ENCODE measurements at regions not wholly inside any gene's neighbourhood (a gene's known extent, or its start where the extent isn't known, plus 50 kb on each side); places are given as distances from the start of the nearest gene placed in this dataset.

DNA sequence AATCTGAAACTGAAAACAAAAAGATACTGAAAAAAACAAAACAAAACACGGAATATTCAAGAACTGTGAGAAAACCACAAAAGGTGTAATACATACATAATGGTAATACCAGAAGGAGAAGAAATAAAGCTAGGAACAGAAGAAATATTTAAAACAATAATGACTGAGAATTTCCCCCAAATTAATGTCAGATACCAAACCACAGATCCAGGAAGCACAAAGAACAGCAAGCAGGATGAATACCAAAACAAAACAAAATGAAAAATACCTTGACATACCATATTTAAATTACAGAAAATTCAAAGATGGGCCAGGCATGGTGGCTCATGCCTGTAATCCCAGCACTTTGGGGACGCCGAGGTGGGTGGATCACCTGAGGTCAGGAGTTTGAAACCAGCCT lies 57.7 kb upstream of the PARD3 start:
- TF ChIP-seq EZH2 (IDR thresholded peaks at IDR 0.05; ENCODE audit: borderline replicate concordance, insufficient read depth, low read depth, low read length, poor library complexity, severe bottlenecking): no peak
- TF ChIP-seq, protein P1, sequence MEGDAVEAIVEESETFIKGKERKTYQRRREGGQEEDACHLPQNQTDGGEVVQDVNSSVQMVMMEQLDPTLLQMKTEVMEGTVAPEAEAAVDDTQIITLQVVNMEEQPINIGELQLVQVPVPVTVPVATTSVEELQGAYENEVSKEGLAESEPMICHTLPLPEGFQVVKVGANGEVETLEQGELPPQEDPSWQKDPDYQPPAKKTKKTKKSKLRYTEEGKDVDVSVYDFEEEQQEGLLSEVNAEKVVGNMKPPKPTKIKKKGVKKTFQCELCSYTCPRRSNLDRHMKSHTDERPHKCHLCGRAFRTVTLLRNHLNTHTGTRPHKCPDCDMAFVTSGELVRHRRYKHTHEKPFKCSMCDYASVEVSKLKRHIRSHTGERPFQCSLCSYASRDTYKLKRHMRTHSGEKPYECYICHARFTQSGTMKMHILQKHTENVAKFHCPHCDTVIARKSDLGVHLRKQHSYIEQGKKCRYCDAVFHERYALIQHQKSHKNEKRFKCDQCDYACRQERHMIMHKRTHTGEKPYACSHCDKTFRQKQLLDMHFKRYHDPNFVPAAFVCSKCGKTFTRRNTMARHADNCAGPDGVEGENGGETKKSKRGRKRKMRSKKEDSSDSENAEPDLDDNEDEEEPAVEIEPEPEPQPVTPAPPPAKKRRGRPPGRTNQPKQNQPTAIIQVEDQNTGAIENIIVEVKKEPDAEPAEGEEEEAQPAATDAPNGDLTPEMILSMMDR (IDR thresholded peaks at IDR 0.05): no peak

Data from B cell (primary cell).